HepG2 (cell line): ENCODE measurements at regions not wholly inside any gene's neighbourhood (a gene's known extent, or its start where the extent isn't known, plus 50 kb on each side); places are given as distances from the start of the nearest gene placed in this dataset.

ENCODE experiments used
- DR1 ChIP-seq: sonication (generic); formaldehyde crosslinking; IDR thresholded peaks from 2 replicates; pipeline ENCODE4 v1.8.0; 2021; ENCODE audit warnings: mild to moderate bottlenecking, missing genetic modification reagents, inconsistent platforms
- GATA4 ChIP-seq: sonication (generic); IDR thresholded peaks from 2 replicates; pipeline ENCODE4 v1.6.1; 2016; ENCODE audit warnings: antibody characterized with exemption, low read depth, borderline replicate concordance
- KDM5A ChIP-seq: fragments of 200-600 bp; sonication (generic); IDR thresholded peaks from 2 replicates; pipeline ENCODE4 v1.7.0; 2018; ENCODE audit warnings: antibody characterized with exemption, mild to moderate bottlenecking, low read length, borderline replicate concordance
- NR2F6 ChIP-seq, 2 experiments: IDR thresholded peaks; 2 replicates each; pipeline ENCODE4 v1.6.1; 2016; ENCODE audit warnings: antibody characterized with exemption in 1 of 2, mild to moderate bottlenecking in 1 of 2
- ONECUT2 ChIP-seq: sonication (generic); formaldehyde crosslinking; IDR thresholded peaks from 2 replicates; pipeline ENCODE4 v1.4.0; 2020; ENCODE audit warnings: missing genetic modification reagents
- RARA ChIP-seq: IDR thresholded peaks from 2 replicates; pipeline ENCODE4 v1.6.1; 2016; ENCODE audit warnings: missing genetic modification reagents, missing compliant biosample characterization
- REPIN1 ChIP-seq: sonication (generic); formaldehyde crosslinking; IDR thresholded peaks from 2 replicates; pipeline ENCODE4 v1.8.0; 2022; ENCODE audit warnings: missing genetic modification reagents, low read depth, mild to moderate bottlenecking, borderline replicate concordance
- SNAPC2 ChIP-seq: sonication (generic); formaldehyde crosslinking; IDR thresholded peaks from 2 replicates; pipeline ENCODE4 v1.8.1; 2022; ENCODE audit warnings: mild to moderate bottlenecking, missing genetic modification reagents
- SOX5 ChIP-seq: IDR thresholded peaks from 2 replicates; pipeline ENCODE4 v1.6.1; 2016; ENCODE audit warnings: borderline replicate concordance
- TAF15 ChIP-seq: fragments of 200-400 bp; formaldehyde crosslinking; IDR thresholded peaks from one replicate; pipeline ENCODE4 v1.6.1; 2018; ENCODE audit warnings: mild to moderate bottlenecking, low read depth, low read length; ENCODE audit not compliant: poor library complexity, severe bottlenecking
- THAP11 ChIP-seq: IDR thresholded peaks from 2 replicates; pipeline ENCODE4 v1.6.1; 2016; ENCODE audit warnings: missing biosample characterization, missing genetic modification reagents
- ZNF230 ChIP-seq: sonication (generic); formaldehyde crosslinking; IDR thresholded peaks from 2 replicates; pipeline ENCODE4 v1.4.0; 2020; ENCODE audit warnings: mild to moderate bottlenecking, missing genetic modification reagents
- ZNF24 ChIP-seq: fragments of 450-650 bp; IDR thresholded peaks from 2 replicates; pipeline ENCODE4 v1.6.1; 2017; ENCODE audit warnings: antibody characterized with exemption, mild to moderate bottlenecking
- ZNF34 ChIP-seq: sonication (generic); formaldehyde crosslinking; IDR thresholded peaks from 2 replicates; pipeline ENCODE4 v1.4.0; 2020; ENCODE audit warnings: mild to moderate bottlenecking, missing genetic modification reagents, borderline replicate concordance
- ZNF530 ChIP-seq: sonication (generic); formaldehyde crosslinking; IDR thresholded peaks from 2 replicates; pipeline ENCODE4 v1.5.0; 2020; ENCODE audit warnings: low read depth, mild to moderate bottlenecking, missing genetic modification reagents
- ZNF543 ChIP-seq: sonication (generic); formaldehyde crosslinking; IDR thresholded peaks from 2 replicates; pipeline ENCODE4 v1.4.0; 2020; ENCODE audit warnings: mild to moderate bottlenecking, missing genetic modification reagents
- TF ChIP-seq, protein P1 (sequence below), 2 experiments: sonication (generic) in 1 of 2; formaldehyde crosslinking in 1 of 2; IDR thresholded peaks; 2 replicates each; pipeline versions ENCODE4 v1.4.0 to v1.6.1; 2018 to 2020; ENCODE audit warnings: missing genetic modification reagents in 2 of 2, borderline replicate concordance in 1 of 2, low read depth in 1 of 2, mild to moderate bottlenecking in 1 of 2, missing biosample characterization in 1 of 2
- TF ChIP-seq, protein P2 (sequence below): IDR thresholded peaks from 2 replicates; pipeline ENCODE4 v1.6.1; 2018; ENCODE audit warnings: missing genetic modification reagents
- TF ChIP-seq, protein P3 (sequence below): sonication (generic); formaldehyde crosslinking; IDR thresholded peaks from 2 replicates; pipeline ENCODE4 v1.8.0; 2022; ENCODE audit warnings: mild to moderate bottlenecking, missing genetic modification reagents, borderline replicate concordance
- TF ChIP-seq, protein P4 (sequence below): sonication (generic); formaldehyde crosslinking; IDR thresholded peaks from 2 replicates; pipeline ENCODE4 v1.9.0; 2022; ENCODE audit warnings: missing genetic modification reagents, mild to moderate bottlenecking, borderline replicate concordance
- TF ChIP-seq, protein P5 (sequence below): sonication (generic); formaldehyde crosslinking; IDR thresholded peaks from 2 replicates; pipeline ENCODE4 v1.5.0; 2020; ENCODE audit warnings: mild to moderate bottlenecking, missing genetic modification reagents, moderate library complexity

DNA sequence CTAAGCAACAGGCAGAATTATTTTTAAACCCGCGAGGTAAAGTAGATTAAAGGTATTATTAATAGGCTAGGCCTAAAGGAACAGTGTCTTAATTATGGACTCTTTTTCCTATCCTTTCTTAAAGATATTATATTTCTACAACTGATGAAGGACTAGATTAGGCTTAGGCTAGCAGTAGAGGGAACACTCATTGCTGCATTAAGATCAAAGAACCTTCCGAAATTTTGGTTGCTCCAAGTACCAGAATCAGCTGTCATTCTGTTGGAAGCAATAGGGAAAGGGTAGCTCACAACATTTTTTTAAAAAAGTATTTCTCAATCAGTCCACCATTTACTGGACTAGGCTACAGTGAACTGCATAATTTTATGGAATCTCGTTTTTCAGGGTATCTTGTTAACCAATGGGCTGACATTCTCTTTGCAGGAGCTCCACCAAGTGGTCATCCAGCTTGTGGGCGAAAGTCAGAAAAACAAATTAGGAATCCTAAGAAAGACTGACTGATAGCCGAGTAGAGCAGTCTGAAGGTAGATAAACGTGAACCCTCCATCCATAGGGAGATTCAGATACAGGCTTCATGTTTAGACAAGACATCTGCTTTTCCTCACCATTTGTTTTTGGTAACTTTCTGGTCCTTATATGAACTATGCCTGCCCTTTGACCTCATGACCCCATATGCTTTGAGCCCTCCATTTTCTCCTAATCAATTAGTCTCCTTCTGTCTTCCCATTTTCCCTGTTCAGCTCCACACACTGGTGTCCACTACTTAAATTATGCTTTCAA, 103.6 kb upstream of the CHD1 start (continued):
- TF ChIP-seq, protein P1, sequence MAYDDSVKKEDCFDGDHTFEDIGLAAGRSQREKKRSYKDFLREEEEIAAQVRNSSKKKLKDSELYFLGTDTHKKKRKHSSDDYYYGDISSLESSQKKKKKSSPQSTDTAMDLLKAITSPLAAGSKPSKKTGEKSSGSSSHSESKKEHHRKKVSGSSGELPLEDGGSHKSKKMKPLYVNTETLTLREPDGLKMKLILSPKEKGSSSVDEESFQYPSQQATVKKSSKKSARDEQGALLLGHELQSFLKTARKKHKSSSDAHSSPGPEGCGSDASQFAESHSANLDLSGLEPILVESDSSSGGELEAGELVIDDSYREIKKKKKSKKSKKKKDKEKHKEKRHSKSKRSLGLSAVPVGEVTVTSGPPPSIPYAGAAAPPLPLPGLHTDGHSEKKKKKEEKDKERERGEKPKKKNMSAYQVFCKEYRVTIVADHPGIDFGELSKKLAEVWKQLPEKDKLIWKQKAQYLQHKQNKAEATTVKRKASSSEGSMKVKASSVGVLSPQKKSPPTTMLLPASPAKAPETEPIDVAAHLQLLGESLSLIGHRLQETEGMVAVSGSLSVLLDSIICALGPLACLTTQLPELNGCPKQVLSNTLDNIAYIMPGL (CRISPR knock-in tag; IDR thresholded peaks at IDR 0.05; ENCODE audit: borderline replicate concordance in 1 of 2, low read depth in 1 of 2) = peak in 1 of 2 experiments; percentile 71; a peak in 1 of 4 replicates
- TF ChIP-seq REPIN1 (CRISPR knock-in tag) (peak; percentile 65; the same call in 1 of the 2 replicates), ZNF24 (peak; percentile 59; the same call in 1 of the 2 replicates), SOX5 (CRISPR knock-in tag) (peak; percentile 25; the same call in 1 of the 2 replicates), NR2F6 (IDR thresholded peaks at IDR 0.05) (peak; percentile 84), NR2F6 (CRISPR knock-in tag; IDR thresholded peaks at IDR 0.05) (peak; percentile 60), GATA4 (no peak), ZNF530 (CRISPR knock-in tag) (no peak), ZNF34 (CRISPR knock-in tag) (no peak), ONECUT2 (CRISPR knock-in tag) (0 out of 2 replicates have a peak, but pooled peaks have one; percentile 13), RARA (peak; percentile 58), ZNF230 (CRISPR knock-in tag) (peak; percentile 76; the same call in 1 of the 2 replicates), TAF15 (no peak), ZNF543 (CRISPR knock-in tag) (no peak), THAP11 (CRISPR knock-in tag) (0 out of 2 replicates have a peak, but pooled peaks have one; percentile 22), DR1 (CRISPR knock-in tag) (no peak), KDM5A (no peak), SNAPC2 (CRISPR knock-in tag) (no peak)
- TF ChIP-seq, protein P2, sequence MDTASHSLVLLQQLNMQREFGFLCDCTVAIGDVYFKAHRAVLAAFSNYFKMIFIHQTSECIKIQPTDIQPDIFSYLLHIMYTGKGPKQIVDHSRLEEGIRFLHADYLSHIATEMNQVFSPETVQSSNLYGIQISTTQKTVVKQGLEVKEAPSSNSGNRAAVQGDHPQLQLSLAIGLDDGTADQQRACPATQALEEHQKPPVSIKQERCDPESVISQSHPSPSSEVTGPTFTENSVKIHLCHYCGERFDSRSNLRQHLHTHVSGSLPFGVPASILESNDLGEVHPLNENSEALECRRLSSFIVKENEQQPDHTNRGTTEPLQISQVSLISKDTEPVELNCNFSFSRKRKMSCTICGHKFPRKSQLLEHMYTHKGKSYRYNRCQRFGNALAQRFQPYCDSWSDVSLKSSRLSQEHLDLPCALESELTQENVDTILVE = no peak
- TF ChIP-seq, protein P3, sequence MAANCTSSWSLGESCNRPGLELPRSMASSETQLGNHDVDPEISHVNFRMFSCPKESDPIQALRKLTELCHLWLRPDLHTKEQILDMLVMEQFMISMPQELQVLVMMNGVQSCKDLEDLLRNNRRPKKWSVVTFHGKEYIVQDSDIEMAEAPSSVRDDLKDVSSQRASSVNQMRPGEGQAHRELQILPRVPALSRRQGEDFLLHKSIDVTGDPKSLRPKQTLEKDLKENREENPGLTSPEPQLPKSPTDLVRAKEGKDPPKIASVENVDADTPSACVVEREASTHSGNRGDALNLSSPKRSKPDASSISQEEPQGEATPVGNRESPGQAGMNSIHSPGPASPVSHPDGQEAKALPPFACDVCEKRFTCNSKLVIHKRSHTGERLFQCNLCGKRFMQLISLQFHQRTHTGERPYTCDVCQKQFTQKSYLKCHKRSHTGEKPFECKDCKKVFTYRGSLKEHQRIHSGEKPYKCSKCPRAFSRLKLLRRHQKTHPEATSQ = no peak
- TF ChIP-seq, protein P4, sequence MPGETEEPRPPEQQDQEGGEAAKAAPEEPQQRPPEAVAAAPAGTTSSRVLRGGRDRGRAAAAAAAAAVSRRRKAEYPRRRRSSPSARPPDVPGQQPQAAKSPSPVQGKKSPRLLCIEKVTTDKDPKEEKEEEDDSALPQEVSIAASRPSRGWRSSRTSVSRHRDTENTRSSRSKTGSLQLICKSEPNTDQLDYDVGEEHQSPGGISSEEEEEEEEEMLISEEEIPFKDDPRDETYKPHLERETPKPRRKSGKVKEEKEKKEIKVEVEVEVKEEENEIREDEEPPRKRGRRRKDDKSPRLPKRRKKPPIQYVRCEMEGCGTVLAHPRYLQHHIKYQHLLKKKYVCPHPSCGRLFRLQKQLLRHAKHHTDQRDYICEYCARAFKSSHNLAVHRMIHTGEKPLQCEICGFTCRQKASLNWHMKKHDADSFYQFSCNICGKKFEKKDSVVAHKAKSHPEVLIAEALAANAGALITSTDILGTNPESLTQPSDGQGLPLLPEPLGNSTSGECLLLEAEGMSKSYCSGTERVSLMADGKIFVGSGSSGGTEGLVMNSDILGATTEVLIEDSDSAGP (CRISPR knock-in tag) = no peak
- TF ChIP-seq, protein P5, sequence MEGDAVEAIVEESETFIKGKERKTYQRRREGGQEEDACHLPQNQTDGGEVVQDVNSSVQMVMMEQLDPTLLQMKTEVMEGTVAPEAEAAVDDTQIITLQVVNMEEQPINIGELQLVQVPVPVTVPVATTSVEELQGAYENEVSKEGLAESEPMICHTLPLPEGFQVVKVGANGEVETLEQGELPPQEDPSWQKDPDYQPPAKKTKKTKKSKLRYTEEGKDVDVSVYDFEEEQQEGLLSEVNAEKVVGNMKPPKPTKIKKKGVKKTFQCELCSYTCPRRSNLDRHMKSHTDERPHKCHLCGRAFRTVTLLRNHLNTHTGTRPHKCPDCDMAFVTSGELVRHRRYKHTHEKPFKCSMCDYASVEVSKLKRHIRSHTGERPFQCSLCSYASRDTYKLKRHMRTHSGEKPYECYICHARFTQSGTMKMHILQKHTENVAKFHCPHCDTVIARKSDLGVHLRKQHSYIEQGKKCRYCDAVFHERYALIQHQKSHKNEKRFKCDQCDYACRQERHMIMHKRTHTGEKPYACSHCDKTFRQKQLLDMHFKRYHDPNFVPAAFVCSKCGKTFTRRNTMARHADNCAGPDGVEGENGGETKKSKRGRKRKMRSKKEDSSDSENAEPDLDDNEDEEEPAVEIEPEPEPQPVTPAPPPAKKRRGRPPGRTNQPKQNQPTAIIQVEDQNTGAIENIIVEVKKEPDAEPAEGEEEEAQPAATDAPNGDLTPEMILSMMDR = peak; percentile 91
